Ishikawa (cell line): ENCODE measurements at regions not wholly inside any gene's neighbourhood (a gene's known extent, or its start where the extent isn't known, plus 50 kb on each side); places are given as distances from the start of the nearest gene placed in this dataset.

ENCODE experiments used
- CEBPB ChIP-seq: IDR thresholded peaks from 2 replicates; pipeline ENCODE4 v1.6.1; 2012
- CREB1 ChIP-seq: IDR thresholded peaks from 2 replicates; pipeline ENCODE4 v1.6.1; 2012; ENCODE audit warnings: low read depth
- EGR1 ChIP-seq: IDR thresholded peaks from 2 replicates; pipeline ENCODE4 v1.6.1; 2012
- EP300 ChIP-seq: IDR thresholded peaks from 2 replicates; pipeline ENCODE4 v1.6.1; 2012; ENCODE audit warnings: borderline replicate concordance
- FOXM1 ChIP-seq: IDR thresholded peaks from 2 replicates; pipeline ENCODE4 v1.6.1; 2012; ENCODE audit warnings: low read depth, borderline replicate concordance
- NFIC ChIP-seq: IDR thresholded peaks from 2 replicates; pipeline ENCODE4 v1.6.1; 2012
- RAD21 ChIP-seq: IDR thresholded peaks from 2 replicates; pipeline ENCODE4 v1.6.1; 2012; ENCODE audit warnings: low read depth
- TAF1 ChIP-seq: IDR thresholded peaks from 2 replicates; pipeline ENCODE4 v1.6.1; 2012; ENCODE audit warnings: low read depth, mild to moderate bottlenecking
- TCF12 ChIP-seq: IDR thresholded peaks from 2 replicates; pipeline ENCODE4 v1.6.1; 2012; ENCODE audit warnings: low read depth
- TEAD4 ChIP-seq: IDR thresholded peaks from 2 replicates; pipeline ENCODE4 v1.6.1; 2012
- YY1 ChIP-seq: IDR thresholded peaks from 2 replicates; pipeline ENCODE4 v1.6.1; 2012; ENCODE audit warnings: low read depth
- ZBTB7A ChIP-seq: IDR thresholded peaks from 2 replicates; pipeline ENCODE4 v1.6.1; 2012; ENCODE audit warnings: low read depth
- TF ChIP-seq, protein P1 (sequence below): IDR thresholded peaks from 2 replicates; pipeline ENCODE4 v1.6.1; 2012; ENCODE audit warnings: low read depth, mild to moderate bottlenecking
- TF ChIP-seq, protein P2 (sequence below): IDR thresholded peaks from 2 replicates; pipeline ENCODE4 v1.6.1; 2012
- TF ChIP-seq, protein P3 (sequence below): IDR thresholded peaks from 2 replicates; pipeline ENCODE4 v1.6.1; 2012

DNA sequence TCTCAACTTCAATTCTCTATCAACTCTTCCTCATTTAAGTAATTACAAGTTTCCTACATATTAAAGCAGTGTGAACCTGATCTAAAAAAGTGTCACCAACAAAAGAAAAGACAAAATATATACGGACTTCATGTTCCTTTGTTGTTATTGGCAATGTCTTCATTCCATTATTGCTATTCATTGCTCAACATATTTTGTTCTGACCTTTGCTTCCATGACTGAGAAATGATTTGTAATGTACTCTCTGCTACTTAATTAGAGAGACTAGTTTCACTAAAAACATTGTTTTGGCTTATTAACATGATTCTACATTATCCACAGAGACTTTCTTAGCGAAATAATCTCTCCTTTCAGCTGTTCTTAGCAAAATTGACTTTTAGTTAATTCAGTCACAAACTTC lies 657.2 kb upstream of the ROBO1 start:
- TF ChIP-seq, protein P1, sequence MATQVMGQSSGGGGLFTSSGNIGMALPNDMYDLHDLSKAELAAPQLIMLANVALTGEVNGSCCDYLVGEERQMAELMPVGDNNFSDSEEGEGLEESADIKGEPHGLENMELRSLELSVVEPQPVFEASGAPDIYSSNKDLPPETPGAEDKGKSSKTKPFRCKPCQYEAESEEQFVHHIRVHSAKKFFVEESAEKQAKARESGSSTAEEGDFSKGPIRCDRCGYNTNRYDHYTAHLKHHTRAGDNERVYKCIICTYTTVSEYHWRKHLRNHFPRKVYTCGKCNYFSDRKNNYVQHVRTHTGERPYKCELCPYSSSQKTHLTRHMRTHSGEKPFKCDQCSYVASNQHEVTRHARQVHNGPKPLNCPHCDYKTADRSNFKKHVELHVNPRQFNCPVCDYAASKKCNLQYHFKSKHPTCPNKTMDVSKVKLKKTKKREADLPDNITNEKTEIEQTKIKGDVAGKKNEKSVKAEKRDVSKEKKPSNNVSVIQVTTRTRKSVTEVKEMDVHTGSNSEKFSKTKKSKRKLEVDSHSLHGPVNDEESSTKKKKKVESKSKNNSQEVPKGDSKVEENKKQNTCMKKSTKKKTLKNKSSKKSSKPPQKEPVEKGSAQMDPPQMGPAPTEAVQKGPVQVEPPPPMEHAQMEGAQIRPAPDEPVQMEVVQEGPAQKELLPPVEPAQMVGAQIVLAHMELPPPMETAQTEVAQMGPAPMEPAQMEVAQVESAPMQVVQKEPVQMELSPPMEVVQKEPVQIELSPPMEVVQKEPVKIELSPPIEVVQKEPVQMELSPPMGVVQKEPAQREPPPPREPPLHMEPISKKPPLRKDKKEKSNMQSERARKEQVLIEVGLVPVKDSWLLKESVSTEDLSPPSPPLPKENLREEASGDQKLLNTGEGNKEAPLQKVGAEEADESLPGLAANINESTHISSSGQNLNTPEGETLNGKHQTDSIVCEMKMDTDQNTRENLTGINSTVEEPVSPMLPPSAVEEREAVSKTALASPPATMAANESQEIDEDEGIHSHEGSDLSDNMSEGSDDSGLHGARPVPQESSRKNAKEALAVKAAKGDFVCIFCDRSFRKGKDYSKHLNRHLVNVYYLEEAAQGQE: no peak

DNA sequence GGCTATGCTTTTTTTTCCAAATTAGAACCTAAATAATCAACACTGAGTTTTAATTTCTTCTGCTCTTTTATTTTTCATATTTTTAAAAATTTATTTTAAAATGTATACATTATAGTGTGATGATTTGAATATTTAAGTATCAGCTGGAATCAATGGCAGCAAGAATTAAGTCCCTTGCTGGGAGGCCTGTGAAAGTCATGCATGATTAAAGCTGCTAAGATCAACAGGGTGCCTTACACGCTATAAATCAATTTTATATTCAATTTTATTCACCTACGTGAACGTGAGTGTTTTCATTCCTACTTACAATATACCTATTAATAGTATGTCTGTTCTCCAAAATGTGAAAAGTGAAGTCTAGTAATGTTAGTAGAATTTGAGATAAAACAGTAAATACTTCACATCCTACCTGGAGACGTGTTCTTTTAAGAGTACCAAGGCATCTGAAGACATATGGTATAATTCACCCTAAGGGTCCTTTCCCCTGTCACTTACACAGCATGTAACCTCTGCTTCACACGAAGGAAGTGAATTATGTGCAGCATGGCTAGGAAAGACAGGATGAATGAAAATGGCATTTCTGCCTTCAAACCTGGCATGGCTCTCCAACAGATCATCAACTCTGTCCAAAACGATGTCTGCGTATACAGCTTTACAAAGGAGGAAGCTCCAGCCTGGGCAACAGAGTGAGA lies 640.4 kb upstream of the ROBO1 start:
- TF ChIP-seq, protein P2, sequence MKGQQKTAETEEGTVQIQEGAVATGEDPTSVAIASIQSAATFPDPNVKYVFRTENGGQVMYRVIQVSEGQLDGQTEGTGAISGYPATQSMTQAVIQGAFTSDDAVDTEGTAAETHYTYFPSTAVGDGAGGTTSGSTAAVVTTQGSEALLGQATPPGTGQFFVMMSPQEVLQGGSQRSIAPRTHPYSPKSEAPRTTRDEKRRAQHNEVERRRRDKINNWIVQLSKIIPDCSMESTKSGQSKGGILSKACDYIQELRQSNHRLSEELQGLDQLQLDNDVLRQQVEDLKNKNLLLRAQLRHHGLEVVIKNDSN: no peak
- TF ChIP-seq YY1 (no peak), EP300 (peak; percentile 82), TAF1 (no peak), FOXM1 (peak; percentile 52; the same call in 1 of the 2 replicates), TCF12 (peak; percentile 75), TEAD4 (peak; percentile 57), EGR1 (no peak), ZBTB7A (no peak), CREB1 (no peak), RAD21 (no peak), CEBPB (no peak), NFIC (peak; percentile 54)
- TF ChIP-seq, protein P3, sequence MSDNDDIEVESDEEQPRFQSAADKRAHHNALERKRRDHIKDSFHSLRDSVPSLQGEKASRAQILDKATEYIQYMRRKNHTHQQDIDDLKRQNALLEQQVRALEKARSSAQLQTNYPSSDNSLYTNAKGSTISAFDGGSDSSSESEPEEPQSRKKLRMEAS: 0 out of 2 replicates have a peak, but pooled peaks have one; percentile 17
- TF ChIP-seq, protein P1: no peak

DNA sequence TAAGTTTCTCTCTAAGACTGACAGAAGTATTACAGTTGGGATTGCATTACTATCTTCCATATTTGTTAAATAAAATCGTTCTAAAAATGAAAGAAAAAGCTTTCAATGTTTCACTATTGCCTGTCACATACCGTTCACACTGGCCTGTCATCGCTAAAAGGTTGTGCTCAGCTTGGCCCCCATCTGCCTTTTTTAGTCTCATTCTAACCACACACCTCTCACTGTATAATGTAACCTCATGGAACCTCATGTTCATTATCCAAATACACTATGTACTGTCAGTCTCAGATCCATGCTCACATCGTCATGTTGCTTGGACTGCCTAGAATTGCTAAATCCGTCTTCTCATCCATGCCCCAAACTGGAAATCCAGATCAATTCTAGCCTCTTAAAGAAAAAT lies 637.8 kb upstream of the ROBO1 start:
- TF ChIP-seq YY1: no peak
- TF ChIP-seq CREB1: no peak
- TF ChIP-seq, protein P1: no peak
- no peak for TF ChIP-seq TCF12
- TF ChIP-seq NFIC: no peak
- TF ChIP-seq CEBPB: no peak
- no peak for TF ChIP-seq EP300
- no peak for TF ChIP-seq ZBTB7A
- TF ChIP-seq TEAD4: no peak
- TF ChIP-seq, protein P3: no peak

DNA sequence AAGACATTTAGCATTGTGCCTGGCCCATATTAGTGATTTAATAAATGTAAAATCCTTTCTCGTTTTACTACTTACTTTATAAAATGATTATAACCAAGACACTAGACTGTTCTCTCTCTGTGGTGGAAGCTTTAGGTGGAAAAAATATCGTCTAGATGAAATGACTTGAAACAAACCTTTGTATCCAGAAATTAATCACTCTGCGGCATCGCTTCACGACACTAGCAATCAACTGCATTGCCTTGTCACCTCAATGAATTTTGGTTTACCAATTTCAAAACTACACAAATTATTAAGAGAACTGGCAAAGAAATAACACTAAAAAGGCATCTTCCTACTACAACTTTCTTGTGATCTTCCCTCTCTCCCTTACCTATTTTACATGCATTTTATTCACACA lies 627.2 kb upstream of the ROBO1 start:
- TF ChIP-seq FOXM1 (no peak), ZBTB7A (no peak), CREB1 (no peak)

DNA sequence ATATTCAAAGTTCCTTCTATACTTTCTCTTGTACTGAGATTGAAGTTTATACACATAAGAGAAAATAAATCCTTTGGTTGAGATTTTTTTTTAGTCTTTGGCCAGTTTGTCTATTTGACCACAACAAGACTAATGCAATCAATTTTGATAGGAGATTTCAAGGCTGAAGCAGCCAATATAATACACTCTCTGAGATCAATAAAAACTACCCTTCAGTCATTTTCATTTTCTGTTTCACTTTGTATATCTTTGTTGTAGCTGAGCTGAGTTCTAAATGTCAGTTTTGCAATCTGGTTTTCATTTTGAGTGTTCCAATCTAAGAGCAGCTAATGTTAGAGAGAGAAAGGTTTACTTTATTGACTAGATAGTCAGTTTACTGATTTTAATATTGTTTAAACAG lies 623.8 kb upstream of the ROBO1 start:
- TF ChIP-seq, protein P3: no peak
- no peak for TF ChIP-seq EP300
- no peak for TF ChIP-seq NFIC
- TF ChIP-seq TEAD4: no peak
- no peak for TF ChIP-seq TCF12
- no peak for TF ChIP-seq YY1
- no peak for TF ChIP-seq EGR1
- no peak for TF ChIP-seq CEBPB
- no peak for TF ChIP-seq RAD21
- TF ChIP-seq ZBTB7A: no peak
- no peak for TF ChIP-seq TAF1
